ENCODE measurements at regions not wholly inside any gene's neighbourhood (a gene's known extent, or its start where the extent isn't known, plus 50 kb on each side); places are given as distances from the start of the nearest gene placed in this dataset.

DNA sequence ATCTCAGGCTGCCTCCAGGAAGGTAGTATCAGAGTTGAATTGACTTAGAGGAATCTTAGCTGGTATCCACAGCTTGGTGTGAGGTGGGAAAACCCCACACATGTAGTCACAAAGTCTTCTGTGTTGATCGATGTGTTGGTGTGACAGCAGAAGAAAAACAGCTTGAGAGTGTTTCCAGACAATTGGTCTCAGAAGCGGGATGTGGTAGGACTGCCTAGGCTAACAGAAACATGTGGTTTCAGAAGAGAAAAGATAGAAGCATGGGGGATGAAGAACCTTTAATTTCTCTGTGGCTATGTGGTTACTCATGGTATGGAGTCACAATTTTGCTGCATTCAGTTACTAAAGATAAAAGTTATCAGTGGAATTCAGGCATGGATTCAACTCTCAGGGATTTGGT is 134.7 kb upstream of the SLITRK5 start:
- TF ChIP-seq EZH2phosphoT487 (IDR thresholded peaks at IDR 0.05; ENCODE audit: borderline replicate concordance, low read depth, low read length) = no peak
- TF ChIP-seq, protein P1, sequence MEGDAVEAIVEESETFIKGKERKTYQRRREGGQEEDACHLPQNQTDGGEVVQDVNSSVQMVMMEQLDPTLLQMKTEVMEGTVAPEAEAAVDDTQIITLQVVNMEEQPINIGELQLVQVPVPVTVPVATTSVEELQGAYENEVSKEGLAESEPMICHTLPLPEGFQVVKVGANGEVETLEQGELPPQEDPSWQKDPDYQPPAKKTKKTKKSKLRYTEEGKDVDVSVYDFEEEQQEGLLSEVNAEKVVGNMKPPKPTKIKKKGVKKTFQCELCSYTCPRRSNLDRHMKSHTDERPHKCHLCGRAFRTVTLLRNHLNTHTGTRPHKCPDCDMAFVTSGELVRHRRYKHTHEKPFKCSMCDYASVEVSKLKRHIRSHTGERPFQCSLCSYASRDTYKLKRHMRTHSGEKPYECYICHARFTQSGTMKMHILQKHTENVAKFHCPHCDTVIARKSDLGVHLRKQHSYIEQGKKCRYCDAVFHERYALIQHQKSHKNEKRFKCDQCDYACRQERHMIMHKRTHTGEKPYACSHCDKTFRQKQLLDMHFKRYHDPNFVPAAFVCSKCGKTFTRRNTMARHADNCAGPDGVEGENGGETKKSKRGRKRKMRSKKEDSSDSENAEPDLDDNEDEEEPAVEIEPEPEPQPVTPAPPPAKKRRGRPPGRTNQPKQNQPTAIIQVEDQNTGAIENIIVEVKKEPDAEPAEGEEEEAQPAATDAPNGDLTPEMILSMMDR (conservative IDR thresholded peaks at IDR 0.05; ENCODE audit: low read length) = no peak
- no peak for DNase-seq (ENCODE audit: low spot score)
- intact Hi-C loops (cut with micrococcal nuclease; ENCODE audit: unreplicated experiment) = no loop called here
- Histone ChIP-seq H2AFZ (ENCODE audit: low read length) (no peak overlapping the region), H3K9me2 (ENCODE audit: insufficient read depth, low read length) (no peaks in the 10 kb centered on the region), H3K79me2 (ENCODE audit: insufficient read depth, low read depth, low read length) (no peaks in the 10 kb centered on the region), H4K20me1 (ENCODE audit: insufficient read depth, low read length) (no peaks in the 10 kb centered on the region), H3K9me3 (ENCODE audit: low read length) (no peaks in the 10 kb centered on the region), H3K4me1 (ENCODE audit: insufficient read depth, low read length, poor library complexity, severe bottlenecking) (peaks cover 4% of the 10 kb centered on the region), H3K4me3 (ENCODE audit: low read depth, low read length, poor library complexity, severe bottlenecking) (no peak overlapping the region), H3K4me2 (ENCODE audit: low read length) (no peak overlapping the region), H3K36me3 (ENCODE audit: insufficient read depth, low read length) (no peaks in the 10 kb centered on the region), H3K27ac (ENCODE audit: low read depth, low read length, poor library complexity, severe bottlenecking) (no peak overlapping the region)
- ChIA-PET CTCF (ENCODE audit: unreplicated experiment) (no interaction called here), POLR2A (interaction anchor here (0.5 to 1.2 kb wide), 8 partner anchors 9 to 1138 kb away, joined by 3 to 8 read pairs (median 3); no protein-coding TSS in a partner anchor)
- no TSS peak for BruUV-seq (replicated peaks)

DNA sequence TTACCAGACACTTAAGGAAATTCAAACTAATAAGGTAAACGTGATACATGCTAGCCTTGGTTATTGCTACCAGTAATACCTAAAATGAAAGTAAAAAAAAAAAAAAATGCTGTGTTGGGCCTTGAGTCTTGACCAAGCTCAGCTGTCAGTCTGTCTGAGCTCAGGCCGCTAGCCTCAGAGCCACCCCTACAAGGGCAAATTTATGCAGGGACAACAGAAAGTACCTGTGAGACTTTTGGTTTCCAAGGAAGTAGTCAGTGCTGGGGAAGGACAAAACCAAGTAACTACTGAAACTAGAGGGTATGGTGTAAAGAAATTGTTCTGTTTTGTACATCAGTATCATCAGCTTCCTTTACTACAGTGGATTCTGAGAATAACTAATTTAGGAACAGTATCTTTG is 134.3 kb upstream of the SLITRK5 start:
- no TSS peak for BruUV-seq (replicated peaks)
- ChIA-PET CTCF (ENCODE audit: unreplicated experiment) (no interaction called here), POLR2A (interaction anchor here (0.5 to 1.2 kb wide), 7 partner anchors 9 to 1138 kb away, joined by 3 to 5 read pairs (median 3); no protein-coding TSS in a partner anchor)
- intact Hi-C loops (cut with micrococcal nuclease; ENCODE audit: unreplicated experiment) = no loop called here
- no peaks in the 10 kb centered on the region for H3K9me3 ChIP-seq (ENCODE audit: low read length)
- H3K27ac ChIP-seq (ENCODE audit: low read depth, low read length, poor library complexity, severe bottlenecking) = no peak overlapping the region
- TF ChIP-seq, protein P1 (conservative IDR thresholded peaks at IDR 0.05; ENCODE audit: low read length) = no peak
- no peak for TF ChIP-seq EZH2phosphoT487 (IDR thresholded peaks at IDR 0.05; ENCODE audit: borderline replicate concordance, low read depth, low read length)
- no peaks in the 10 kb centered on the region for H3K36me3 ChIP-seq (ENCODE audit: insufficient read depth, low read length)
- DNase-seq (ENCODE audit: low spot score) = peak; percentile 4
- no peak overlapping the region for H3K4me2 ChIP-seq (ENCODE audit: low read length)
- H4K20me1 ChIP-seq (ENCODE audit: insufficient read depth, low read length) = no peaks in the 10 kb centered on the region
- H3K4me1 ChIP-seq (ENCODE audit: insufficient read depth, low read length, poor library complexity, severe bottlenecking) = peaks cover 4% of the 10 kb centered on the region
- no peak overlapping the region for H3K4me3 ChIP-seq (ENCODE audit: low read depth, low read length, poor library complexity, severe bottlenecking)
- no peaks in the 10 kb centered on the region for H3K9me2 ChIP-seq (ENCODE audit: insufficient read depth, low read length)
- H3K79me2 ChIP-seq (ENCODE audit: insufficient read depth, low read depth, low read length) = no peaks in the 10 kb centered on the region
- peak overlapping the region; percentile 15; the same call in 1 of the 2 replicates for H2AFZ ChIP-seq (ENCODE audit: low read length)

DNA sequence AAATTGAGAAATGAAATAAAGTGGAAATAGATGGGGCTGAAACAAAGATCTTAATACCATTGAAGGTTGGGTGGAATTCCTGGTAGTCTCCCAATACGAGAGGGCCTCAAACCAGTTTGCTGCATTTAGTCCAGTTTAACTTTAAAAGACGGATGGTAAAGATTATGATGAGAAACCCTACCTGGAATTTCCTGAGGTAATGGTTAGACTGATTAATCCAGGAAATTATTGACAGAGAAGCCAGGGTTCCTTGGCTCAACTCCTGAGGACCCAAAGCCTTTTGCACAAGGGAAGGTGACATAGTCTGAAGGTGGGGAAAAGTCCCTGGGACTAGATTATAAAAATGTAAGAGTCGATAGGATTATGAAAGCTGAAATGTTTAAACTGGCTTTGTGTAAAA is 133.2 kb upstream of the SLITRK5 start:
- ChIA-PET POLR2A (interaction anchor here (0.7 kb wide), 1 partner anchor 111 kb away, joined by 3 read pairs; no protein-coding TSS in a partner anchor), CTCF (ENCODE audit: unreplicated experiment) (no interaction called here)
- Histone ChIP-seq H3K9me2 (ENCODE audit: insufficient read depth, low read length) (no peaks in the 10 kb centered on the region), H3K9me3 (ENCODE audit: low read length) (no peaks in the 10 kb centered on the region), H3K4me1 (ENCODE audit: insufficient read depth, low read length, poor library complexity, severe bottlenecking) (peaks cover 4% of the 10 kb centered on the region), H3K27ac (ENCODE audit: low read depth, low read length, poor library complexity, severe bottlenecking) (no peak overlapping the region), H3K79me2 (ENCODE audit: insufficient read depth, low read depth, low read length) (no peaks in the 10 kb centered on the region), H2AFZ (ENCODE audit: low read length) (no peak overlapping the region), H3K36me3 (ENCODE audit: insufficient read depth, low read length) (no peaks in the 10 kb centered on the region), H3K4me3 (ENCODE audit: low read depth, low read length, poor library complexity, severe bottlenecking) (no peak overlapping the region), H3K4me2 (ENCODE audit: low read length) (no peak overlapping the region), H4K20me1 (ENCODE audit: insufficient read depth, low read length) (no peaks in the 10 kb centered on the region)
- no TSS peak for BruUV-seq (replicated peaks)
- TF ChIP-seq EZH2phosphoT487 (IDR thresholded peaks at IDR 0.05; ENCODE audit: borderline replicate concordance, low read depth, low read length) = no peak
- TF ChIP-seq, protein P1 (conservative IDR thresholded peaks at IDR 0.05; ENCODE audit: low read length) = no peak
- intact Hi-C loops (cut with micrococcal nuclease; ENCODE audit: unreplicated experiment) = no loop called here
- no peak for DNase-seq (ENCODE audit: low spot score)
